Thyroid gland (tissue), 4 donors: ENCODE measurements at regions not wholly inside any gene's neighbourhood (a gene's known extent, or its start where the extent isn't known, plus 50 kb on each side); places are given as distances from the start of the nearest gene placed in this dataset.

Experiments used
- POLR2A ChIP-seq, 2 donors: fragments of 450-650 bp; IDR thresholded peaks; one replicate each; pipeline ENCODE4 v1.6.1; 2017; ENCODE audit warnings: antibody characterized with exemption in 2 of 2, mild to moderate bottlenecking in 2 of 2, moderate library complexity in 1 of 2
- TF ChIP-seq, protein P1 (sequence below), 6 experiments: fragments of 200-600 bp in 3 of 6; fragments of 450-650 bp in 3 of 6; sonication (generic) in 3 of 6; IDR thresholded peaks; one replicate each; pipeline ENCODE4 v1.5.1; 2016 to 2019; ENCODE audit warnings: antibody characterized with exemption in 6 of 6, mild to moderate bottlenecking in 2 of 6, inconsistent platforms in 1 of 6, moderate library complexity in 1 of 6

DNA sequence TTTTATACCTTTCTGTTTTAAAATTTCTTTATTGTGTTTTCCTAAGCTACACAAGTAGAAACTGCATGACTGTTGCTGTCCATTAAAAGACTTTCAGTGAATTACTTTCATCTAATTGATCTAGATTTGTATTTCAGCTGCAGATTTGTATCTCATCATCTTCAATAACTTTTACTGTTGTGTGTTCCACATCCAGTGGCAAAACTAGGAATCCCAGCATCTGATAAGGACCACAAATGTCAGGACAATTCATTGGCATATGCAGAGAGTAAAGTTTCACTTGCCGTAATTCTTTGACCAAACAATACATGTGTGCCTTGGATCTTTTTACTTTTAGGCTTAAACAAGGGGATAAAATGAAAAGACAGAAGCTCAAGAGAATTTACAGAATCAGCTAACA, 112.6 kb downstream of the FBXO8 start:
- TF ChIP-seq, protein P1, sequence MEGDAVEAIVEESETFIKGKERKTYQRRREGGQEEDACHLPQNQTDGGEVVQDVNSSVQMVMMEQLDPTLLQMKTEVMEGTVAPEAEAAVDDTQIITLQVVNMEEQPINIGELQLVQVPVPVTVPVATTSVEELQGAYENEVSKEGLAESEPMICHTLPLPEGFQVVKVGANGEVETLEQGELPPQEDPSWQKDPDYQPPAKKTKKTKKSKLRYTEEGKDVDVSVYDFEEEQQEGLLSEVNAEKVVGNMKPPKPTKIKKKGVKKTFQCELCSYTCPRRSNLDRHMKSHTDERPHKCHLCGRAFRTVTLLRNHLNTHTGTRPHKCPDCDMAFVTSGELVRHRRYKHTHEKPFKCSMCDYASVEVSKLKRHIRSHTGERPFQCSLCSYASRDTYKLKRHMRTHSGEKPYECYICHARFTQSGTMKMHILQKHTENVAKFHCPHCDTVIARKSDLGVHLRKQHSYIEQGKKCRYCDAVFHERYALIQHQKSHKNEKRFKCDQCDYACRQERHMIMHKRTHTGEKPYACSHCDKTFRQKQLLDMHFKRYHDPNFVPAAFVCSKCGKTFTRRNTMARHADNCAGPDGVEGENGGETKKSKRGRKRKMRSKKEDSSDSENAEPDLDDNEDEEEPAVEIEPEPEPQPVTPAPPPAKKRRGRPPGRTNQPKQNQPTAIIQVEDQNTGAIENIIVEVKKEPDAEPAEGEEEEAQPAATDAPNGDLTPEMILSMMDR (IDR thresholded peaks at IDR 0.05) = no peak
- no peak for TF ChIP-seq POLR2A (IDR thresholded peaks at IDR 0.05)
